ENCODE measurements at regions not wholly inside any gene's neighbourhood (a gene's known extent, or its start where the extent isn't known, plus 50 kb on each side); places are given as distances from the start of the nearest gene placed in this dataset.

GRCh38 chr4:123856689-123857545 lies 460.3 kb downstream of the SPRY1 start:
- H3K27ac ChIP-seq (ENCODE audit: low read length), result peak overlapping the region; percentile 89
- WGBS (ENCODE audit: insufficient coverage), result 0% methylated on average over 2 of the region's 9 CpGs

DNA sequence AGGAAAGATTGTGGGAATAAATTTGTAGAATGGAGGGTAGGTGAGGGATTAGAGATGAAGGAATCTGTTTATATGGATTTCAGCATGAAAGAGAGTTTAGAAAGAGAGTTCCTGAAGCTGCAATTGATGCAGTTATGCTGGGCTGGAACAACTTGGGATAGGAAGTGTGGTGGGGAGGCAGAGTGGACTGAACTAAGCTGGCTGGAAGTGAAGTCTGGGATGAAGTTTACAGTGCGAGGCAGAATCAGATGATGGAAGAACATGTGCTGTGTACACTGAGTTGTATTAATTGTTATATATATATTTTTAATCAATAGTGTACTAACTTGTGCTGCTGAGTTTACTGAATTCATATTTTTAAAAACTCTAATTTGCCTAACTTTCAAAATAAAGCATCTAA lies 461.9 kb downstream of the SPRY1 start:
- no peaks in the 10 kb centered on the region for H3K36me3 ChIP-seq (ENCODE audit: control insufficient read depth, insufficient read depth, low read length)
- peaks cover 4% of the 10 kb centered on the region for H3K4me1 ChIP-seq (ENCODE audit: control insufficient read depth, insufficient read depth, low read length)
- WGBS (ENCODE audit: insufficient coverage), result no CpG with 5 or more reads among the region's 1 CpG
- H3K4me3 ChIP-seq (ENCODE audit: low read length), result no peak overlapping the region
- no peaks in the 10 kb centered on the region for H3K27me3 ChIP-seq (ENCODE audit: control insufficient read depth, insufficient read depth, low read length)
- peak overlapping the region; percentile 68 for H3K27ac ChIP-seq (ENCODE audit: low read length)
- no peaks in the 10 kb centered on the region for H3K9me3 ChIP-seq (replicated peaks; ENCODE audit: control insufficient read depth, low read depth, low read length)
- DNase-seq, result no peak

More at GRCh38 chr4:123856689-123857545, 460.3 kb downstream of the SPRY1 start:
- peaks cover 4% of the 10 kb centered on the region for H3K4me1 ChIP-seq (ENCODE audit: control insufficient read depth, insufficient read depth, low read length)
- H3K36me3 ChIP-seq (ENCODE audit: control insufficient read depth, insufficient read depth, low read length), result no peaks in the 10 kb centered on the region
- DNase-seq, result peak; percentile 87
- H3K4me3 ChIP-seq (ENCODE audit: low read length), result no peak overlapping the region
- no peaks in the 10 kb centered on the region for H3K27me3 ChIP-seq (ENCODE audit: control insufficient read depth, insufficient read depth, low read length)
- H3K9me3 ChIP-seq (replicated peaks; ENCODE audit: control insufficient read depth, low read depth, low read length), result no peaks in the 10 kb centered on the region

GRCh38 chr4:123862812-123863211 lies 466.2 kb downstream of the SPRY1 start:
- Histone ChIP-seq H3K27ac (ENCODE audit: low read length) (no peak overlapping the region), H3K4me1 (ENCODE audit: control insufficient read depth, insufficient read depth, low read length) (peaks cover 4% of the 10 kb centered on the region), H3K36me3 (ENCODE audit: control insufficient read depth, insufficient read depth, low read length) (no peaks in the 10 kb centered on the region), H3K9me3 (replicated peaks; ENCODE audit: control insufficient read depth, low read depth, low read length) (peaks cover under 1% of the 10 kb centered on the region), H3K4me3 (ENCODE audit: low read length) (no peak overlapping the region), H3K27me3 (ENCODE audit: control insufficient read depth, insufficient read depth, low read length) (no peaks in the 10 kb centered on the region)
- DNase-seq, result no peak
- 75% methylated on average over 2 of the region's 4 CpGs for WGBS (ENCODE audit: insufficient coverage)

DNA sequence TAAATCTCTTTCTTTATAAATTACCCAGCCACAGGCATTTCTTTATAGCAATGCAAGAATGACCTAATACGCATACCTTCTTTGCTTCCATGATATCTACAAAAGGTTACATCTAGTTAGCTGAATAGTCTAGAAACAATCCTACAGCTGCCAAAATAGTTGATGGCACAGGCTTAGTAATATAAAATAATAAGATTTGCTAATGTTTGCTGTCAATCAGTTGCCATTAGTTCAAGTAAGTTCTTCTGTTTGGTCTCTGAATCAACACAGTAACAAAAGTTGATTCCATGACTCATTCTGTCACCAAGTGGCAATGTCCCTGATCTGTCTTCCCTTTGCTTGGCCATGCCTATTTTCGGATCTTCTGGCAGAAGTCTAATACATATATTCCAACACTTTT lies 470.2 kb downstream of the SPRY1 start:
- Histone ChIP-seq H3K4me3 (ENCODE audit: low read length) (no peak overlapping the region), H3K27me3 (ENCODE audit: control insufficient read depth, insufficient read depth, low read length) (no peaks in the 10 kb centered on the region), H3K36me3 (ENCODE audit: control insufficient read depth, insufficient read depth, low read length) (no peaks in the 10 kb centered on the region), H3K4me1 (ENCODE audit: control insufficient read depth, insufficient read depth, low read length) (peaks cover 12% of the 10 kb centered on the region), H3K27ac (ENCODE audit: low read length) (no peak overlapping the region), H3K9me3 (replicated peaks; ENCODE audit: control insufficient read depth, low read depth, low read length) (peaks cover 2% of the 10 kb centered on the region)
- DNase-seq, result no peak
- WGBS (ENCODE audit: insufficient coverage), result 100% methylated on average over 1 of the region's 2 CpGs

- peaks cover 12% of the 10 kb centered on the region for H3K4me1 ChIP-seq (ENCODE audit: control insufficient read depth, insufficient read depth, low read length)
- H3K9me3 ChIP-seq (replicated peaks; ENCODE audit: control insufficient read depth, low read depth, low read length), result peaks cover 2% of the 10 kb centered on the region
- H3K4me3 ChIP-seq (ENCODE audit: low read length), result no peak overlapping the region
- no peaks in the 10 kb centered on the region for H3K36me3 ChIP-seq (ENCODE audit: control insufficient read depth, insufficient read depth, low read length)
- no peak for DNase-seq
- no peaks in the 10 kb centered on the region for H3K27me3 ChIP-seq (ENCODE audit: control insufficient read depth, insufficient read depth, low read length)
- H3K27ac ChIP-seq (ENCODE audit: low read length), result peak overlapping the region; percentile 21
Observed at GRCh38 chr4:123867910-123868587, 471.5 kb downstream of the SPRY1 start.

DNA sequence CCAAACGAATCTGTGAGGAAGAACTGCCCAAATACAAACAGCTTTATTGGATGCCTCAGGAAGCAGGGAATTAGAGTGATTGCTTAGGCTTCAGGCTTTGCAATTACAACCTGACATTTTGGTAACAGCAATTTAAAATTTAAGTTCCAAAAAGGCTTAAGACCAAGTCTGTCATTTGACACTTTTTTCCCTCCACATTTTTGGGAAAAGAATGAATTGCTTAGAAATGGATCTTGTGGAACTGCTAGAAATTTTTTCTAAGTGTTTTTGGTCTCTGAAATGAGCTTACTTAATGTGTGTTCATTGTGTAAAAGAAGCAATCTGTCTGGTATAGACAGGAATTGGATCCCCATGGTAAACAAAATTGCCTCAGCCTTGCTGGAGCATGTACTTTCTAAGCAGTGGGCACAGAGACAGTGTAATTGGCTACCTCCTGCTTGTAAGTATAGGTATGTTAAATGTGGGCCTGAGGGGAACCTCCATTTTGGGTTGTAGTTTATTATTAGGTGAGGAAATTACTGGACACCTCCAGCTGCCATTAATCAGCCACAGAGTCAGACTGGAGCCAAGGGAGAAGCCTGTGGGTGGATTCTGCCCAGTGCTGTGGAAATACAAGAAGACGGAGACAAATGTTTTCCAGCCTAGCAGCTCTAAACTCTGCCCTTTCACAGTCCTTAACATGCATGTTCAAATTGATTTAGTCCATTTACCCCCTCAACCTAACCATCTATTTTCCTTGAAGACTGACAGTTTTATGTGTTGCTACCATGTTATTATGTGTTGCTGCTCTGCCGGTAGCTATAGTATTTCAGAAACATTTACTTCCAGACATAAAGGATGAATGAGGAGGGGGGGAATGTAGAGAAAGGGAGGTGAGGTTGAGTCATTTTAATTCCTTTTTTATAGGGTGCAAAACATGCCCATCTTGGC lies 473.0 kb downstream of the SPRY1 start:
- WGBS (ENCODE audit: insufficient coverage), result no CpG with 5 or more reads among the region's 3 CpGs
- Histone ChIP-seq H3K36me3 (ENCODE audit: control insufficient read depth, insufficient read depth, low read length) (no peaks in the 10 kb centered on the region), H3K4me3 (ENCODE audit: low read length) (no peak overlapping the region), H3K27me3 (ENCODE audit: control insufficient read depth, insufficient read depth, low read length) (no peaks in the 10 kb centered on the region), H3K27ac (ENCODE audit: low read length) (peak overlapping the region; percentile 89), H3K4me1 (ENCODE audit: control insufficient read depth, insufficient read depth, low read length) (peaks cover 12% of the 10 kb centered on the region), H3K9me3 (replicated peaks; ENCODE audit: control insufficient read depth, low read depth, low read length) (peaks cover 2% of the 10 kb centered on the region)
- DNase-seq, result peak; percentile 79

GRCh38 chr4:123870216-123870876 lies 473.8 kb downstream of the SPRY1 start:
- 43% methylated on average over 3 of the region's 4 CpGs for WGBS (ENCODE audit: insufficient coverage)
- H3K27ac ChIP-seq (ENCODE audit: low read length), result peak overlapping the region; percentile 89
- H3K36me3 ChIP-seq (ENCODE audit: control insufficient read depth, insufficient read depth, low read length), result no peaks in the 10 kb centered on the region
- peaks cover 2% of the 10 kb centered on the region for H3K9me3 ChIP-seq (replicated peaks; ENCODE audit: control insufficient read depth, low read depth, low read length)
- peaks cover 12% of the 10 kb centered on the region for H3K4me1 ChIP-seq (ENCODE audit: control insufficient read depth, insufficient read depth, low read length)
- no peak overlapping the region for H3K4me3 ChIP-seq (ENCODE audit: low read length)
- no peaks in the 10 kb centered on the region for H3K27me3 ChIP-seq (ENCODE audit: control insufficient read depth, insufficient read depth, low read length)
- DNase-seq, result peak; percentile 39

DNA sequence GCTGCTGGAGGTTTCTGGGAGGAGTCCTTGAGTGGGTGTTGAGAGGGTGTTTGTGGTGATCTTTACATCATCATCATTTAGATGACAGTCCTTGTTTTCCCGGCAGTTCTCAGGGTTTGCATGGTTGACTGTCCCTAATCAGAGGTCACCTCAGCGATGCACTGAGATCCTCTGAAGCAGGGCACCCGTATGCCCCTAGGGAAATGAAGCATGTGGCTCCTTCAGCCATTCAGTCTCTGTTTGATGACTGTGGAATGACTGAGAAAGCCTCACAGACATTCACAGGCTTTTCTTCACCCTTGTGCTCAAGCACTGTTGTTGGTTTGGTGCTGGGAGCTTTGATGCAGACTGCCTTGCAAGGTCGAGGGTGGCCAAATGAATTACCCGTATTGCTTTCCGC lies 474.7 kb downstream of the SPRY1 start:
- H3K36me3 ChIP-seq (ENCODE audit: control insufficient read depth, insufficient read depth, low read length), result no peaks in the 10 kb centered on the region
- peak overlapping the region; percentile 58 for H3K27ac ChIP-seq (ENCODE audit: low read length)

DNA sequence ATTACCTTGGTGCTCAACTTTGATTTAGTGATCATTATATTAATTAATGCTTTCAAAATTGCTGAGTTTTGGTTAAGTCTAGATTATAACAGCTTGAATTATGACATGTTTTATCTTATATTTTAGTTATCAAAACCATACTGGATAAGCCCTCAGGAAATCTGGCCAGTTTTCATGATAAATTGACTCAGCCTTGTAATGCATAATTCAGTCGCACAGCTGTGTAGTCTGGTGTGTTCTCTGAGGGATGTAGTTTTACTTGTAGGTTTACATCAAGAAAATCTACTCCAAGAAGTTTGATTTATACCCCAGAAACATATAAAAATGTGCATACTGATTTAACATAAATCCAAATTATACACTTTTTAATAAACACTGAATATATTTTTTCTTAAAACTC lies 477.5 kb downstream of the SPRY1 start:
- Histone ChIP-seq H3K4me1 (ENCODE audit: control insufficient read depth, insufficient read depth, low read length) (peaks cover 22% of the 10 kb centered on the region), H3K4me3 (ENCODE audit: low read length) (no peak overlapping the region), H3K9me3 (replicated peaks; ENCODE audit: control insufficient read depth, low read depth, low read length) (no peaks in the 10 kb centered on the region), H3K36me3 (ENCODE audit: control insufficient read depth, insufficient read depth, low read length) (no peaks in the 10 kb centered on the region), H3K27ac (ENCODE audit: low read length) (peak overlapping the region; percentile 10), H3K27me3 (ENCODE audit: control insufficient read depth, insufficient read depth, low read length) (no peaks in the 10 kb centered on the region)
- no CpG with 5 or more reads among the region's 1 CpG for WGBS (ENCODE audit: insufficient coverage)
- DNase-seq, result peak; percentile 91

More for the DNA sequence above, 474.7 kb downstream of the SPRY1 start:
- 43% methylated on average over 1 of the region's 6 CpGs for WGBS (ENCODE audit: insufficient coverage)
- peaks cover 2% of the 10 kb centered on the region for H3K9me3 ChIP-seq (replicated peaks; ENCODE audit: control insufficient read depth, low read depth, low read length)
- no peak for DNase-seq
- H3K27me3 ChIP-seq (ENCODE audit: control insufficient read depth, insufficient read depth, low read length), result no peaks in the 10 kb centered on the region
- H3K4me1 ChIP-seq (ENCODE audit: control insufficient read depth, insufficient read depth, low read length), result peaks cover 15% of the 10 kb centered on the region
- no peak overlapping the region for H3K4me3 ChIP-seq (ENCODE audit: low read length)

Data from muscle of leg (tissue), 3 donors.